ENCODE measurements at regions not wholly inside any gene's neighbourhood (a gene's known extent, or its start where the extent isn't known, plus 50 kb on each side); places are given as distances from the start of the nearest gene placed in this dataset.

- Mint-ChIP-seq H3K36me3 (peaks cover 8% of the 10 kb centered on the region), H3K9me3 (peaks cover 4 to 14% (median 8%) of the 10 kb centered on the region in 3 donors), H3K4me3 (no peak overlapping the region), H3K27me3 (peaks cover 4 to 13% of the 10 kb centered on the region in 2 donors), H3K4me1 (peaks cover 6 to 17% (median 12%) of the 10 kb centered on the region in 3 donors), H3K27ac (no peak overlapping the region)
- Histone ChIP-seq H3K9me3 (no peaks in the 10 kb centered on the region), H3K4me3 (ENCODE audit: control insufficient read depth in 1 of 2, extremely low read depth in 1 of 2, low read length in 1 of 2) (no peak overlapping the region), H3K27me3 (replicated peaks in 1 of 2; ENCODE audit: control insufficient read depth in 2 of 2, extremely low read depth in 1 of 2, insufficient read depth in 2 of 2, low read length in 1 of 2) (peaks cover 0 to 9% of the 10 kb centered on the region in 2 experiments), H3K27ac (ENCODE audit: low read length) (no peak overlapping the region), H3K4me1 (ENCODE audit: control insufficient read depth in 1 of 2, extremely low read depth in 1 of 2, insufficient read depth in 2 of 2, low read length in 2 of 2) (no peaks in the 10 kb centered on the region), H3K36me3 (ENCODE audit: control insufficient read depth in 2 of 2, extremely low read depth in 1 of 2, insufficient read depth in 1 of 2, low read length in 1 of 2) (no peaks in the 10 kb centered on the region)
- ATAC-seq (replicated peaks in 1 of 4): no peak
- ChIA-PET CTCF (interaction anchor here in 1 of 2 donors (0.6 kb wide), 1 partner anchor 74 kb away, joined by 3 read pairs; no protein-coding TSS in a partner anchor), POLR2A (no interaction called here)
- DNase-seq: no peak
- WGBS (ENCODE audit: insufficient coverage): 100% methylated on average over 2 of the region's 2 CpGs
Measured at GRCh38 chr5:142475102-142475513, 150.3 kb upstream of the SPRY4 start.

GRCh38 chr5:142474431-142475094 lies 149.7 kb upstream of the SPRY4 start:
- H3K36me3 Mint-ChIP-seq: peaks cover 8% of the 10 kb centered on the region
- H3K9me3 Mint-ChIP-seq: peaks cover 0 to 10% (median 8%) of the 10 kb centered on the region in 3 donors
- H3K27me3 ChIP-seq (replicated peaks in 1 of 2; ENCODE audit: control insufficient read depth in 2 of 2, extremely low read depth in 1 of 2, insufficient read depth in 2 of 2, low read length in 1 of 2): peaks cover 0 to 5% of the 10 kb centered on the region in 2 experiments
- no peak overlapping the region for H3K27ac Mint-ChIP-seq
- no peak overlapping the region for H3K4me3 ChIP-seq (ENCODE audit: control insufficient read depth in 1 of 2, extremely low read depth in 1 of 2, low read length in 1 of 2)
- ChIA-PET POLR2A (no interaction called here), CTCF (interaction anchor here in 1 of 2 donors (0.6 kb wide), 1 partner anchor 74 kb away, joined by 3 read pairs; no protein-coding TSS in a partner anchor)
- H3K4me3 Mint-ChIP-seq: no peak overlapping the region
- H3K4me1 ChIP-seq (ENCODE audit: control insufficient read depth in 1 of 2, extremely low read depth in 1 of 2, insufficient read depth in 2 of 2, low read length in 2 of 2): no peaks in the 10 kb centered on the region
- H3K4me1 Mint-ChIP-seq: peaks cover 6 to 17% (median 12%) of the 10 kb centered on the region in 3 donors
- H3K27me3 Mint-ChIP-seq: peaks cover 0 to 8% of the 10 kb centered on the region in 2 donors
- no peak for ATAC-seq (replicated peaks in 1 of 4)
- no peaks in the 10 kb centered on the region for H3K9me3 ChIP-seq
- WGBS (ENCODE audit: insufficient coverage): 75% methylated on average over 2 of the region's 2 CpGs
- DNase-seq: no peak
- H3K36me3 ChIP-seq (ENCODE audit: control insufficient read depth in 2 of 2, extremely low read depth in 1 of 2, insufficient read depth in 1 of 2, low read length in 1 of 2): no peaks in the 10 kb centered on the region
- no peak overlapping the region for H3K27ac ChIP-seq (ENCODE audit: low read length)

- DNase-seq (no peak), ATAC-seq (replicated peaks in 1 of 4) (no peak)
- Histone ChIP-seq H3K4me1 (ENCODE audit: control insufficient read depth in 1 of 2, extremely low read depth in 1 of 2, insufficient read depth in 2 of 2, low read length in 2 of 2) (no peaks in the 10 kb centered on the region), H3K27ac (ENCODE audit: low read length) (no peak overlapping the region), H3K27me3 (replicated peaks in 1 of 2; ENCODE audit: control insufficient read depth in 2 of 2, extremely low read depth in 1 of 2, insufficient read depth in 2 of 2, low read length in 1 of 2) (no peaks in the 10 kb centered on the region), H3K4me3 (ENCODE audit: control insufficient read depth in 1 of 2, extremely low read depth in 1 of 2, low read length in 1 of 2) (no peak overlapping the region), H3K36me3 (ENCODE audit: control insufficient read depth in 2 of 2, extremely low read depth in 1 of 2, insufficient read depth in 1 of 2, low read length in 1 of 2) (no peaks in the 10 kb centered on the region), H3K9me3 (no peaks in the 10 kb centered on the region)
- H3K27ac Mint-ChIP-seq: no peak overlapping the region
- H3K9me3 Mint-ChIP-seq: no peaks in the 10 kb centered on the region
- CTCF ChIA-PET: interaction anchor here (0.5 to 0.7 kb wide), 3 partner anchors 143 to 534 kb away, joined by 3 read pairs; no protein-coding TSS in a partner anchor
- POLR2A ChIA-PET: interaction anchor here in 1 of 2 donors (0.6 kb wide), 1 partner anchor 20 kb away, joined by 9 read pairs; no protein-coding TSS in a partner anchor
- H3K4me1 Mint-ChIP-seq: peaks cover 6 to 17% (median 12%) of the 10 kb centered on the region in 3 donors
- no peak overlapping the region for H3K4me3 Mint-ChIP-seq
- no peaks in the 10 kb centered on the region for H3K36me3 Mint-ChIP-seq
- no peaks in the 10 kb centered on the region for H3K27me3 Mint-ChIP-seq
Measured at GRCh38 chr5:142473038-142473437, 148.2 kb upstream of the SPRY4 start.

- no CpG with 5 or more reads among the region's 7 CpGs for WGBS (ENCODE audit: insufficient coverage)
- H3K9me3 Mint-ChIP-seq: no peaks in the 10 kb centered on the region
- ChIA-PET CTCF (interaction anchor here in 1 of 2 donors (0.6 kb wide), 1 partner anchor 143 kb away, joined by 3 read pairs; no protein-coding TSS in a partner anchor), POLR2A (interaction anchor here in 1 of 2 donors (0.5 to 0.6 kb wide), 2 partner anchors 8 to 627 kb away, joined by 3 to 4 read pairs; no protein-coding TSS in a partner anchor)
- peak in 20 of 35 experiments; percentile 1 to 35 (median 6) for DNase-seq
- Histone ChIP-seq H3K4me3 (ENCODE audit: control insufficient read depth in 1 of 2, extremely low read depth in 1 of 2, low read length in 1 of 2) (no peak overlapping the region), H3K9me3 (no peaks in the 10 kb centered on the region), H3K36me3 (ENCODE audit: control insufficient read depth in 2 of 2, extremely low read depth in 1 of 2, insufficient read depth in 1 of 2, low read length in 1 of 2) (no peaks in the 10 kb centered on the region), H3K4me1 (ENCODE audit: control insufficient read depth in 1 of 2, extremely low read depth in 1 of 2, insufficient read depth in 2 of 2, low read length in 2 of 2) (no peaks in the 10 kb centered on the region), H3K27ac (ENCODE audit: low read length) (no peak overlapping the region), H3K27me3 (replicated peaks in 1 of 2; ENCODE audit: control insufficient read depth in 2 of 2, extremely low read depth in 1 of 2, insufficient read depth in 2 of 2, low read length in 1 of 2) (no peaks in the 10 kb centered on the region)
- peaks cover 6 to 17% (median 12%) of the 10 kb centered on the region in 3 donors for H3K4me1 Mint-ChIP-seq
- no peaks in the 10 kb centered on the region for H3K36me3 Mint-ChIP-seq
- ATAC-seq (replicated peaks in 1 of 4): peak; percentile 67 to 91 (median 71)
- no peaks in the 10 kb centered on the region for H3K27me3 Mint-ChIP-seq
- peak overlapping the region in 1 of 2 donors; percentile 58 for H3K27ac Mint-ChIP-seq
- no peak overlapping the region for H3K4me3 Mint-ChIP-seq
Measured at GRCh38 chr5:142472306-142472951, 147.6 kb upstream of the SPRY4 start.

GRCh38 chr5:142466195-142466971 lies 141.6 kb upstream of the SPRY4 start:
- no peaks in the 10 kb centered on the region for H3K9me3 Mint-ChIP-seq
- ChIA-PET CTCF (no interaction called here), POLR2A (interaction anchor here in 1 of 2 donors (0.9 kb wide), 1 partner anchor 291 kb away, joined by 4 read pairs; no protein-coding TSS in a partner anchor)
- Histone ChIP-seq H3K27ac (ENCODE audit: low read length) (no peak overlapping the region), H3K36me3 (ENCODE audit: control insufficient read depth in 2 of 2, extremely low read depth in 1 of 2, insufficient read depth in 1 of 2, low read length in 1 of 2) (no peaks in the 10 kb centered on the region), H3K27me3 (replicated peaks in 1 of 2; ENCODE audit: control insufficient read depth in 2 of 2, extremely low read depth in 1 of 2, insufficient read depth in 2 of 2, low read length in 1 of 2) (no peaks in the 10 kb centered on the region), H3K4me1 (ENCODE audit: control insufficient read depth in 1 of 2, extremely low read depth in 1 of 2, insufficient read depth in 2 of 2, low read length in 2 of 2) (no peaks in the 10 kb centered on the region), H3K4me3 (ENCODE audit: control insufficient read depth in 1 of 2, extremely low read depth in 1 of 2, low read length in 1 of 2) (no peak overlapping the region), H3K9me3 (no peaks in the 10 kb centered on the region)
- H3K4me3 Mint-ChIP-seq: no peak overlapping the region
- WGBS (ENCODE audit: insufficient coverage): 60% methylated on average over 3 of the region's 7 CpGs
- H3K27me3 Mint-ChIP-seq: no peaks in the 10 kb centered on the region
- H3K36me3 Mint-ChIP-seq: no peaks in the 10 kb centered on the region
- H3K4me1 Mint-ChIP-seq: peaks cover 0 to 3% (median 0%) of the 10 kb centered on the region in 3 donors
- no peak overlapping the region for H3K27ac Mint-ChIP-seq
- ATAC-seq (replicated peaks in 1 of 4): no peak
- no peak for DNase-seq

GRCh38 chr5:142465476-142465875 lies 140.7 kb upstream of the SPRY4 start:
- H3K9me3 ChIP-seq: no peaks in the 10 kb centered on the region
- H3K4me1 ChIP-seq (ENCODE audit: control insufficient read depth in 1 of 2, extremely low read depth in 1 of 2, insufficient read depth in 2 of 2, low read length in 2 of 2): no peaks in the 10 kb centered on the region
- no CpG with 5 or more reads among the region's 1 CpG for WGBS (ENCODE audit: insufficient coverage)
- no peaks in the 10 kb centered on the region for H3K9me3 Mint-ChIP-seq
- DNase-seq (no peak), ATAC-seq (replicated peaks in 1 of 4) (no peak)
- H3K4me1 Mint-ChIP-seq: no peaks in the 10 kb centered on the region
- H3K27me3 ChIP-seq (replicated peaks in 1 of 2; ENCODE audit: control insufficient read depth in 2 of 2, extremely low read depth in 1 of 2, insufficient read depth in 2 of 2, low read length in 1 of 2): no peaks in the 10 kb centered on the region
- H3K36me3 ChIP-seq (ENCODE audit: control insufficient read depth in 2 of 2, extremely low read depth in 1 of 2, insufficient read depth in 1 of 2, low read length in 1 of 2): no peaks in the 10 kb centered on the region
- no peak overlapping the region for H3K4me3 ChIP-seq (ENCODE audit: control insufficient read depth in 1 of 2, extremely low read depth in 1 of 2, low read length in 1 of 2)
- no peak overlapping the region for H3K27ac Mint-ChIP-seq
- ChIA-PET POLR2A (interaction anchor here in 1 of 2 donors (0.6 to 0.9 kb wide), 2 partner anchors 62 to 290 kb away, joined by 4 to 7 read pairs; no protein-coding TSS in a partner anchor), CTCF (interaction anchor here in 1 of 2 donors (0.6 kb wide), 1 partner anchor 140 kb away, joined by 3 read pairs; no protein-coding TSS in a partner anchor)
- H3K36me3 Mint-ChIP-seq: no peaks in the 10 kb centered on the region
- no peak overlapping the region for H3K4me3 Mint-ChIP-seq
- no peaks in the 10 kb centered on the region for H3K27me3 Mint-ChIP-seq
- H3K27ac ChIP-seq (ENCODE audit: low read length): no peak overlapping the region

Measured in T-cell (primary cell).